Lower leg skin (tissue), 4 donors: ENCODE measurements at regions not wholly inside any gene's neighbourhood (a gene's known extent, or its start where the extent isn't known, plus 50 kb on each side); places are given as distances from the start of the nearest gene placed in this dataset.

Experiments used
- DNase-seq, 2 donors: peaks; one replicate each; pipeline ENCODE4 v3.0.0-alpha.2; 2019; ENCODE audit warnings: low spot score in 2 of 2
- H3K4me3 ChIP-seq: fragments of 200-600 bp; sonication (generic); 2 replicates; pipeline ENCODE4 v1.5.1; 2017; ENCODE audit warnings: mild to moderate bottlenecking, low read depth; ENCODE audit not compliant: poor library complexity, severe bottlenecking
- CTCF ChIP-seq, 3 donors: fragments of 450-650 bp; IDR thresholded peaks; one replicate each; pipeline ENCODE4 v1.5.1; 2016; ENCODE audit warnings: antibody characterized with exemption in 3 of 3, mild to moderate bottlenecking in 3 of 3, moderate library complexity in 2 of 3
- POLR2A ChIP-seq, 2 donors: fragments of 450-650 bp; IDR thresholded peaks; one replicate each; pipeline ENCODE4 v1.6.1; 2016 to 2017; ENCODE audit warnings: antibody characterized with exemption in 2 of 2, mild to moderate bottlenecking in 1 of 2, moderate library complexity in 1 of 2
- WGBS, 2 donors: methylation state at CpG; one replicate each; pipeline ENCODE4 v1.1.5; 2018; 5-methylcytosine and 5-hydroxymethylcytosine counted together
- intact Hi-C: fragments of 100-400 bp; cut with DNase I; formaldehyde crosslinking; loops from one replicate; pipeline ENCODE4 v1.15.0; 2023; ENCODE audit warnings: low total_unique reads

GRCh38 chr12:40168001-40168400 is 56.8 kb upstream of the LRRK2 start:
- WGBS, 2 donors: 62 to 68% methylated on average over 3 of the region's 3 CpGs
- DNase-seq: no peak
- H3K4me3 ChIP-seq: no peak overlapping the region
- intact Hi-C loops: no loop called here
- no peak for TF ChIP-seq CTCF (IDR thresholded peaks at IDR 0.05)
- TF ChIP-seq POLR2A (IDR thresholded peaks at IDR 0.05): no peak

GRCh38 chr12:40165179-40165578 is 59.3 kb upstream of the SLC2A13 start:
- no peak overlapping the region for H3K4me3 ChIP-seq
- intact Hi-C loops: no loop called here
- WGBS, 2 donors: 92 to 97% methylated on average over 2 of the region's 2 CpGs
- TF ChIP-seq POLR2A (IDR thresholded peaks at IDR 0.05): no peak
- no peak for DNase-seq

GRCh38 chr12:40164034-40164433 is 58.2 kb upstream of the SLC2A13 start:
- H3K4me3 ChIP-seq: no peak overlapping the region
- intact Hi-C loops: no loop called here
- DNase-seq: no peak
- WGBS, 2 donors: 77 to 93% methylated on average over 1 of the region's 1 CpG
- TF ChIP-seq CTCF (IDR thresholded peaks at IDR 0.05): no peak
- TF ChIP-seq POLR2A (IDR thresholded peaks at IDR 0.05): no peak

GRCh38 chr12:40162033-40162432 is 56.2 kb upstream of the SLC2A13 start:
- TF ChIP-seq CTCF (IDR thresholded peaks at IDR 0.05) (no peak), POLR2A (IDR thresholded peaks at IDR 0.05) (no peak)
- H3K4me3 ChIP-seq: no peak overlapping the region
- intact Hi-C loops: no loop called here
- 91 to 95% methylated on average over 1 of the region's 1 CpG for WGBS, 2 donors
- DNase-seq: no peak

- no peak overlapping the region for H3K4me3 ChIP-seq
- peak in 1 of 2 donors; percentile 75 for DNase-seq
- TF ChIP-seq POLR2A (IDR thresholded peaks at IDR 0.05) (no peak), CTCF (IDR thresholded peaks at IDR 0.05) (no peak)
- 33 to 56% methylated on average over 1 of the region's 1 CpG for WGBS, 2 donors
- intact Hi-C loops: loop anchor here (10.0 kb wide), 1 partner anchor 156 kb away; no protein-coding TSS in a partner anchor
Observed at GRCh38 chr12:40158592-40159111, 52.8 kb upstream of the SLC2A13 start.

GRCh38 chr12:40157336-40157735 is 51.5 kb upstream of the SLC2A13 start:
- intact Hi-C loops: loop anchor here (10.0 kb wide), 1 partner anchor 157 kb away; no protein-coding TSS in a partner anchor
- no peak for TF ChIP-seq POLR2A (IDR thresholded peaks at IDR 0.05)
- TF ChIP-seq CTCF (IDR thresholded peaks at IDR 0.05): no peak
- 79 to 82% methylated on average over 3 of the region's 3 CpGs for WGBS, 2 donors
- no peak overlapping the region for H3K4me3 ChIP-seq
- no peak for DNase-seq
